ENCODE measurements at regions not wholly inside any gene's neighbourhood (a gene's known extent, or its start where the extent isn't known, plus 50 kb on each side); places are given as distances from the start of the nearest gene placed in this dataset.

GRCh38 chr15:48021336-48022086 is 99.3 kb upstream of the SLC24A5 start:
- no peak for DNase-seq
- intact Hi-C loops (cut with DNase I) = no loop called here
- Histone ChIP-seq H3K4me1 (ENCODE audit: insufficient read depth) (no peaks in the 10 kb centered on the region), H3K9me3 (no peaks in the 10 kb centered on the region), H3K27ac (no peak overlapping the region), H3K4me3 (no peak overlapping the region), H3K36me3 (no peaks in the 10 kb centered on the region), H3K27me3 (no peaks in the 10 kb centered on the region)
- 77 to 79% (median 79%) methylated on average over 6 of the region's 6 CpGs for WGBS, 3 donors
- TF ChIP-seq CTCF (IDR thresholded peaks at IDR 0.05) (no peak), POLR2A (IDR thresholded peaks at IDR 0.05) (no peak), EP300 (IDR thresholded peaks at IDR 0.05) (no peak)

- Histone ChIP-seq H3K4me3 (no peak overlapping the region), H3K4me1 (ENCODE audit: insufficient read depth) (no peaks in the 10 kb centered on the region), H3K27ac (no peak overlapping the region), H3K36me3 (no peaks in the 10 kb centered on the region), H3K9me3 (peaks cover 0 to 2% of the 10 kb centered on the region in 2 donors), H3K27me3 (no peaks in the 10 kb centered on the region)
- no peak for DNase-seq
- intact Hi-C loops (cut with DNase I) = no loop called here
- WGBS, 3 donors = 74 to 92% (median 76%) methylated on average over 1 of the region's 1 CpG
- TF ChIP-seq CTCF (IDR thresholded peaks at IDR 0.05) = no peak
- no peak for TF ChIP-seq POLR2A (IDR thresholded peaks at IDR 0.05)
- no peak for TF ChIP-seq EP300 (IDR thresholded peaks at IDR 0.05)
Observed at GRCh38 chr15:48025118-48025517, 95.7 kb upstream of the SLC24A5 start.

- TF ChIP-seq EP300 (IDR thresholded peaks at IDR 0.05) (no peak), POLR2A (IDR thresholded peaks at IDR 0.05) (no peak), CTCF (IDR thresholded peaks at IDR 0.05) (no peak)
- H3K36me3 ChIP-seq = no peaks in the 10 kb centered on the region
- intact Hi-C loops (cut with DNase I) = no loop called here
- H3K4me1 ChIP-seq (ENCODE audit: insufficient read depth) = no peaks in the 10 kb centered on the region
- no peak overlapping the region for H3K27ac ChIP-seq
- H3K27me3 ChIP-seq = no peaks in the 10 kb centered on the region
- H3K9me3 ChIP-seq = peaks cover 0 to 2% of the 10 kb centered on the region in 2 donors
- 80 to 85% (median 84%) methylated on average over 2 of the region's 2 CpGs for WGBS, 3 donors
- DNase-seq = no peak
- no peak overlapping the region for H3K4me3 ChIP-seq
Observed at GRCh38 chr15:48028712-48029111, 92.1 kb upstream of the SLC24A5 start.

DNA sequence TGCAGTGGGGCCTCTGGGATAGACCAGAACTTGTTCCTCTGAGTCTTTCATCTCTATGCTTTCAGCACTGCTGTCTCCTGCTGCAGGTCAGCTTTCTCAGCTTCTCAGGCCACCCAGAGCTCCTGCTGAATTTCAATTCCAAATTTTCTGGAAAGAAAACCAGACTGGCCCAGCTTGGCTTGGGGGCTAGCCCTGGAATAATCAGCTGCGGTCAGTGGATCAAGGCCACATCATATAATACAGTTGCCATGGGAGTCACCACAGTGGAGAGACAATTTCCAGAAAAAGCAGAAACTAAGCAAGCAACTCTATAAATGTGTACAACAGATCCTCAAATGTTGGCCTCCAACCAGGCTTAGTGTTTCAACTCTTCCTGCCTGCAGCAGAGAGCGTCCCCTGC is 91.1 kb upstream of the SLC24A5 start:
- TF ChIP-seq CTCF (IDR thresholded peaks at IDR 0.05) (no peak), EP300 (IDR thresholded peaks at IDR 0.05) (no peak), POLR2A (IDR thresholded peaks at IDR 0.05) (no peak)
- intact Hi-C loops (cut with DNase I) = no loop called here
- H3K4me1 ChIP-seq (ENCODE audit: insufficient read depth) = no peaks in the 10 kb centered on the region
- 14 to 36% (median 32%) methylated on average over 2 of the region's 2 CpGs for WGBS, 3 donors
- no peak for DNase-seq
- H3K36me3 ChIP-seq = no peaks in the 10 kb centered on the region
- H3K27ac ChIP-seq = no peak overlapping the region
- H3K27me3 ChIP-seq = no peaks in the 10 kb centered on the region
- peaks cover 0 to 2% of the 10 kb centered on the region in 2 donors for H3K9me3 ChIP-seq
- no peak overlapping the region for H3K4me3 ChIP-seq

Measured in ovary (tissue), 7 donors.